K562 (cell line): ENCODE measurements at regions not wholly inside any gene's neighbourhood (a gene's known extent, or its start where the extent isn't known, plus 50 kb on each side); places are given as distances from the start of the nearest gene placed in this dataset.
"Not testable (repeated sequence)": the region's sequence is repeated elsewhere in the genome, so short reads cannot be mapped to it uniquely, and the experiment has no call there.

Source experiments
- ATAC-seq: fragments of 200-7000 bp; cut with Tn5 transposase; 3 replicates; pipeline ENCODE4 v1.9.1; 2020; ENCODE audit warnings: moderate library complexity
- BruUV-seq: library from RNA; stranded (reverse); fragments of 400-500 nt; replicated peaks from 2 replicates; lab custom pipeline; 2021; lab: Mats Ljungman, UMichigan
- CTCF ChIA-PET: fragments of 300-600 bp; formaldehyde crosslinking; extraction: SDS; loops from one replicate; lab custom pipeline; 2021; ENCODE audit warnings: low intra/inter-chr PET ratio; lab: Yijun Ruan, JAX
- POLR2A ChIA-PET: fragments of 300-600, 350-650 bp; sonication (Branson Sonifier 250); formaldehyde crosslinking; extraction: SDS; loops from one replicate; lab custom pipeline; 2021; ENCODE audit warnings: antibody characterized with exemption, inconsistent platforms; lab: Yijun Ruan, JAX
- DNase-seq, 4 experiments: peaks; one replicate each; pipeline versions ENCODE4 v3.0.0 to v3.0.0-alpha.2; 2011 to 2018; ENCODE audit warnings: low spot score in 3 of 4, mixed read lengths in 3 of 4; ENCODE audit errors: extremely low read depth in 1 of 4
- FAIRE-seq: peaks from 2 replicates; lab custom pipeline; 2011; peaks lifted over from hg19 to GRCh38; lab: Jason Lieb, UNC
- H2AFZ ChIP-seq: 2 replicates; pipeline ENCODE4 v1.6.0; 2011; ENCODE audit warnings: low read depth, low read length, control low read depth, inconsistent platforms
- H3K27ac ChIP-seq: fragments of 200-600 bp; 3 replicates; pipeline ENCODE4 v1.8.0; 2011; ENCODE audit warnings: low read depth, mild to moderate bottlenecking, control low read depth, inconsistent platforms, low read length, moderate library complexity, mixed read lengths; ENCODE audit errors: extremely low read depth
- H3K27me3 ChIP-seq, 2 experiments: fragments of 300-600 bp in 1 of 2; 2 replicates in 1 of 2; 3 replicates in 1 of 2; pipeline versions ENCODE4 v1.6.0 to v1.8.0; 2011; ENCODE audit warnings: inconsistent platforms in 2 of 2, low read length in 2 of 2, mild to moderate bottlenecking in 1 of 2, mixed read lengths in 1 of 2, moderate library complexity in 1 of 2; ENCODE audit not compliant: control insufficient read depth in 2 of 2, insufficient read depth in 2 of 2
- H3K36me3 ChIP-seq: fragments of 300-600 bp; 3 replicates; pipeline ENCODE4 v1.8.0; 2011; ENCODE audit warnings: mild to moderate bottlenecking, low read length, inconsistent platforms; ENCODE audit not compliant: control insufficient read depth, insufficient read depth
- H3K4me1 ChIP-seq, 2 experiments: fragments of 200-600 bp in 1 of 2; replicated peaks in 1 of 2; 2 replicates in 1 of 2; 3 replicates in 1 of 2; pipeline versions ENCODE4 v1.5.1 to v1.8.0; 2011; ENCODE audit warnings: inconsistent platforms in 2 of 2, low read length in 2 of 2, mild to moderate bottlenecking in 1 of 2, mixed read lengths in 1 of 2, moderate library complexity in 1 of 2; ENCODE audit not compliant: control insufficient read depth in 2 of 2, insufficient read depth in 2 of 2
- H3K4me2 ChIP-seq: 2 replicates; pipeline ENCODE4 v1.6.1; 2011; ENCODE audit warnings: low read length, control low read depth, inconsistent platforms, mixed read lengths; ENCODE audit not compliant: insufficient read depth
- H3K4me3 ChIP-seq: fragments of 200-600 bp; sonication (generic), shearing (Covaris generic); 2 replicates; pipeline ENCODE4 v1.5.1; 2016; ENCODE audit warnings: control low read depth, inconsistent platforms
- H3K79me2 ChIP-seq: fragments of 200-600 bp; 3 replicates; pipeline ENCODE4 v1.8.0; 2011; ENCODE audit warnings: low read length, inconsistent platforms; ENCODE audit not compliant: control insufficient read depth, insufficient read depth
- H3K9ac ChIP-seq, 2 experiments: 2 replicates each; pipeline versions ENCODE4 v1.6.0 to v1.6.1; 2011; ENCODE audit warnings: low read depth in 2 of 2, low read length in 2 of 2, control low read depth in 1 of 2, inconsistent platforms in 1 of 2, mild to moderate bottlenecking in 1 of 2, mixed read lengths in 1 of 2; ENCODE audit not compliant: insufficient read depth in 1 of 2
- H3K9me1 ChIP-seq: one replicate; pipeline ENCODE4 v1.6.0; 2011; ENCODE audit warnings: inconsistent platforms, mild to moderate bottlenecking, low read length, moderate library complexity; ENCODE audit not compliant: control insufficient read depth, insufficient read depth
- H3K9me3 ChIP-seq: replicated peaks from 2 replicates; pipeline ENCODE4 v1.5.1; 2011; ENCODE audit warnings: low read depth, low read length, inconsistent platforms; ENCODE audit not compliant: control insufficient read depth, insufficient read depth
- H4K20me1 ChIP-seq: replicated peaks from 2 replicates; pipeline ENCODE4 v1.6.1; 2011; ENCODE audit warnings: low read length, inconsistent platforms, mixed read lengths; ENCODE audit not compliant: control insufficient read depth, insufficient read depth
- CREB3L1 ChIP-seq: fragments of 450-650 bp; IDR thresholded peaks from 2 replicates; pipeline ENCODE4 v1.6.1; 2014; ENCODE audit warnings: low read depth, mild to moderate bottlenecking, moderate library complexity, borderline replicate concordance
- DMBX1 ChIP-seq: fragments of 250-450 bp; sonication (Bioruptor Pico); IDR thresholded peaks from 2 replicates; pipeline ENCODE4 v1.8.0; 2022; ENCODE audit warnings: inconsistent platforms, mild to moderate bottlenecking, moderate library complexity, borderline replicate concordance
- ETV1 ChIP-seq: fragments of 450-650 bp; conservative IDR thresholded peaks from 2 replicates; pipeline ENCODE4 v1.6.1; 2016; ENCODE audit warnings: missing genetic modification characterization, control low read depth, low read depth, missing compliant biosample characterization
- LCOR ChIP-seq: sonication (generic); formaldehyde crosslinking; IDR thresholded peaks from 2 replicates; pipeline ENCODE4 v1.8.0; 2022; ENCODE audit warnings: mild to moderate bottlenecking, missing genetic modification reagents
- MEIS2 ChIP-seq: fragments of 450-650 bp; IDR thresholded peaks from 2 replicates; pipeline ENCODE4 v1.6.1; 2014; ENCODE audit warnings: mild to moderate bottlenecking; ENCODE audit not compliant: partially characterized antibody
- MTF1 ChIP-seq: fragments of 250-450 bp; sonication (Bioruptor Pico); IDR thresholded peaks from 2 replicates; pipeline ENCODE4 v1.9.0; 2021; ENCODE audit warnings: moderate library complexity, mild to moderate bottlenecking, inconsistent platforms, borderline replicate concordance
- RNF2 ChIP-seq: sonication (generic); IDR thresholded peaks from 2 replicates; pipeline ENCODE4 v1.6.1; 2016
- ZNF143 ChIP-seq: sonication (generic); formaldehyde crosslinking; IDR thresholded peaks from 2 replicates; pipeline ENCODE4 v1.9.0; 2022; ENCODE audit warnings: mild to moderate bottlenecking, missing genetic modification reagents
- ZNF217 ChIP-seq: sonication (generic); formaldehyde crosslinking; IDR thresholded peaks from 2 replicates; pipeline ENCODE4 v1.8.0; 2022; ENCODE audit warnings: mild to moderate bottlenecking, missing genetic modification reagents
- ZNF695 ChIP-seq: fragments of 450-650 bp; formaldehyde crosslinking; IDR thresholded peaks from 2 replicates; pipeline ENCODE4 v1.4.0; 2020; ENCODE audit warnings: mild to moderate bottlenecking, moderate library complexity
- ZNF707 ChIP-seq: fragments of 250-450 bp; sonication (Bioruptor Pico); conservative IDR thresholded peaks from 2 replicates; pipeline ENCODE4 v1.8.0; 2022; ENCODE audit warnings: inconsistent platforms, mild to moderate bottlenecking, moderate library complexity
- WGBS: fragments of 100-300 bp; shearing (Covaris generic); methylation state at CpG from one replicate; pipeline ENCODE4 v1.1.6; 2016; ENCODE audit warnings: low coverage, mixed read lengths; ENCODE audit not compliant: insufficient coverage; ENCODE audit errors: missing lambda C conversion rate; 5-methylcytosine and 5-hydroxymethylcytosine counted together
- in situ Hi-C: fragments of 300-500 bp; cut with MboI; formaldehyde crosslinking; loops from 4 replicates; pipeline ENCODE4 v1.15.0; 2018; ENCODE audit warnings: inconsistent platforms, mixed read lengths
- intact Hi-C: fragments of 100-400 bp; cut with micrococcal nuclease; formaldehyde crosslinking; loops from 2 replicates; pipeline ENCODE4 v1.14.2; 2022
- TF ChIP-seq, protein P1 (sequence below): fragments of 450-650 bp; formaldehyde crosslinking; IDR thresholded peaks from 2 replicates; pipeline ENCODE4 v1.4.0; 2020; ENCODE audit warnings: mild to moderate bottlenecking, moderate library complexity
- TF ChIP-seq, protein P2 (sequence below), 2 experiments: fragments of 450-650 bp; conservative IDR thresholded peaks; 2 replicates each; pipeline ENCODE4 v1.6.1; 2017; ENCODE audit warnings: mild to moderate bottlenecking in 2 of 2, moderate library complexity in 2 of 2

- H2AFZ ChIP-seq, H3K4me2 ChIP-seq, H3K79me2 ChIP-seq, CTCF ChIA-PET, H3K9me3 ChIP-seq, H3K9ac ChIP-seq, ATAC-seq, in situ Hi-C loops, H4K20me1 ChIP-seq, H3K4me3 ChIP-seq, H3K9me1 ChIP-seq, POLR2A ChIA-PET, BruUV-seq, FAIRE-seq, H3K4me1 ChIP-seq, H3K27me3 ChIP-seq, DNase-seq, H3K27ac ChIP-seq, H3K36me3 ChIP-seq, intact Hi-C loops: not testable (repeated sequence)
- WGBS: 0% methylated on average over 1 of the region's 1 CpG
Observed at GRCh38 chr7:15126653-15127052, 224.1 kb upstream of the DGKB start.

DNA sequence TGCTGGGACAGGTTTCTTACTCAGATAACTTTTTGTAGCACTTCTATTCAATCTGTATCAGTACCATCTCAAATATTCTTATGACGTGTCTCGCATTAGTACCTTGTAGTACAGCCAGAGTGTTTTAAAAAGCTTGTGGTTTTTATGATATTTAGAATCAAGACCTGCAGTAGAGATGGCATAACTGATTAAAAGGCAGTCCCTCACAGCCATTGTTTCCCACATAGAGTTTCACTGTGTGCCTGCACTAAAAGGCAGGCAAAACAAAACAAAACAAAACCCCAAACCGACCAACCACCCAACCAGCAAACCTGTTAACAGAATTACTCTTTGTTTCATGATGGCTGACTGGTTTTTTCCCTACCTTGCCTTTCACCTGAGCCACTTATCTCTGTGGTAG, 221.3 kb upstream of the DGKB start:
- Histone ChIP-seq H3K27ac (no peak overlapping the region), H2AFZ (no peak overlapping the region), H3K4me2 (no peak overlapping the region), H3K36me3 (no peaks in the 10 kb centered on the region), H3K9me3 (no peaks in the 10 kb centered on the region), H4K20me1 (no peaks in the 10 kb centered on the region), H3K9ac (no peak overlapping the region), H3K79me2 (no peaks in the 10 kb centered on the region), H3K4me1 (no peaks in the 10 kb centered on the region), H3K4me3 (no peak overlapping the region), H3K27me3 (no peaks in the 10 kb centered on the region), H3K9me1 (no peaks in the 10 kb centered on the region)
- DNase-seq (no peak), FAIRE-seq (no peak), ATAC-seq (no peak)
- intact Hi-C loops: no loop called here
- no TSS peak for BruUV-seq
- 2% methylated on average over 3 of the region's 3 CpGs for WGBS
- in situ Hi-C loops: no loop called here
- ChIA-PET POLR2A (interaction anchor here (0.8 kb wide), 1 partner anchor 10 kb away, joined by 4 read pairs; no protein-coding TSS in a partner anchor), CTCF (no interaction called here)
- no peak for TF ChIP-seq MTF1 (CRISPR knock-in tag)
- TF ChIP-seq ZNF217 (CRISPR knock-in tag): no peak
- TF ChIP-seq LCOR (CRISPR knock-in tag): no peak
- TF ChIP-seq, protein P1, sequence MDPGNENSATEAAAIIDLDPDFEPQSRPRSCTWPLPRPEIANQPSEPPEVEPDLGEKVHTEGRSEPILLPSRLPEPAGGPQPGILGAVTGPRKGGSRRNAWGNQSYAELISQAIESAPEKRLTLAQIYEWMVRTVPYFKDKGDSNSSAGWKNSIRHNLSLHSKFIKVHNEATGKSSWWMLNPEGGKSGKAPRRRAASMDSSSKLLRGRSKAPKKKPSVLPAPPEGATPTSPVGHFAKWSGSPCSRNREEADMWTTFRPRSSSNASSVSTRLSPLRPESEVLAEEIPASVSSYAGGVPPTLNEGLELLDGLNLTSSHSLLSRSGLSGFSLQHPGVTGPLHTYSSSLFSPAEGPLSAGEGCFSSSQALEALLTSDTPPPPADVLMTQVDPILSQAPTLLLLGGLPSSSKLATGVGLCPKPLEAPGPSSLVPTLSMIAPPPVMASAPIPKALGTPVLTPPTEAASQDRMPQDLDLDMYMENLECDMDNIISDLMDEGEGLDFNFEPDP (CRISPR knock-in tag): no peak
- TF ChIP-seq ZNF707 (CRISPR knock-in tag): no peak
- TF ChIP-seq ZNF143 (CRISPR knock-in tag): no peak
- TF ChIP-seq RNF2: no peak
- TF ChIP-seq ZNF695 (CRISPR knock-in tag): no peak
- TF ChIP-seq, protein P2, sequence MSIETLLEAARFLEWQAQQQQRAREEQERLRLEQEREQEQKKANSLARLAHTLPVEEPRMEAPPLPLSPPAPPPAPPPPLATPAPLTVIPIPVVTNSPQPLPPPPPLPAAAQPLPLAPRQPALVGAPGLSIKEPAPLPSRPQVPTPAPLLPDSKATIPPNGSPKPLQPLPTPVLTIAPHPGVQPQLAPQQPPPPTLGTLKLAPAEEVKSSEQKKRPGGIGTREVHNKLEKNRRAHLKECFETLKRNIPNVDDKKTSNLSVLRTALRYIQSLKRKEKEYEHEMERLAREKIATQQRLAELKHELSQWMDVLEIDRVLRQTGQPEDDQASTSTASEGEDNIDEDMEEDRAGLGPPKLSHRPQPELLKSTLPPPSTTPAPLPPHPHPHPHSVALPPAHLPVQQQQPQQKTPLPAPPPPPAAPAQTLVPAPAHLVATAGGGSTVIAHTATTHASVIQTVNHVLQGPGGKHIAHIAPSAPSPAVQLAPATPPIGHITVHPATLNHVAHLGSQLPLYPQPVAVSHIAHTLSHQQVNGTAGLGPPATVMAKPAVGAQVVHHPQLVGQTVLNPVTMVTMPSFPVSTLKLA (conservative IDR thresholded peaks at IDR 0.05): no peak
- no peak for TF ChIP-seq DMBX1
- no peak for TF ChIP-seq ETV1 (tag)
- no peak for TF ChIP-seq CREB3L1
- TF ChIP-seq MEIS2: no peak
